SK-MEL-5 (cell line): ENCODE measurements at regions not wholly inside any gene's neighbourhood (a gene's known extent, or its start where the extent isn't known, plus 50 kb on each side); places are given as distances from the start of the nearest gene placed in this dataset.
A peak's percentile ranks its signal among the peaks of the same experiment; 100 is the strongest.

Experiments
- DNase-seq: peaks from one replicate; pipeline ENCODE4 v3.0.0-alpha.2; 2016; ENCODE audit warnings: low read depth, low spot score
- in situ Hi-C: cut with HindIII; loops from 2 replicates; pipeline ENCODE4 v1.10.0; 2016; ENCODE audit warnings: low sequenced_read_pairs, high pct_unique_total_duplicates, low pct_unique_long_range_greater_than_20kb

GRCh38 chr17:56034197-56034635 lies 119.1 kb upstream of the ANKFN1 start:
- in situ Hi-C loops: no loop called here
- DNase-seq: no peak

- no peak for DNase-seq
- in situ Hi-C loops: no loop called here
These were observed 115.1 kb upstream of the ANKFN1 start for GRCh38 chr17:56038131-56038530.

- no peak for DNase-seq
- in situ Hi-C loops: no loop called here
These were observed 107.4 kb upstream of the ANKFN1 start for GRCh38 chr17:56045872-56046271.

GRCh38 chr17:56047331-56047730 lies 105.9 kb upstream of the ANKFN1 start:
- in situ Hi-C loops: no loop called here
- DNase-seq: no peak

GRCh38 chr17:56057869-56058268 lies 95.4 kb upstream of the ANKFN1 start:
- in situ Hi-C loops: no loop called here

GRCh38 chr17:56064506-56064905 lies 88.8 kb upstream of the ANKFN1 start:
- no peak for DNase-seq
- in situ Hi-C loops: no loop called here

More at GRCh38 chr17:56057869-56058268, 95.4 kb upstream of the ANKFN1 start:
- no peak for DNase-seq

- no peak for DNase-seq
- in situ Hi-C loops: no loop called here
These were observed 78.8 kb upstream of the ANKFN1 start for GRCh38 chr17:56074361-56074890.

GRCh38 chr17:56076980-56077379 lies 76.3 kb upstream of the ANKFN1 start:
- no peak for DNase-seq
- in situ Hi-C loops: no loop called here

- no peak for DNase-seq
These were observed 69.8 kb upstream of the ANKFN1 start for GRCh38 chr17:56083475-56083874.

GRCh38 chr17:56085576-56086267 lies 67.6 kb upstream of the ANKFN1 start:
- in situ Hi-C loops: no loop called here
- no peak for DNase-seq

More at GRCh38 chr17:56083475-56083874, 69.8 kb upstream of the ANKFN1 start:
- in situ Hi-C loops: no loop called here

GRCh38 chr17:56087199-56087598 lies 66.1 kb upstream of the ANKFN1 start:
- in situ Hi-C loops: no loop called here

GRCh38 chr17:56096026-56096810 lies 57.1 kb upstream of the ANKFN1 start:
- in situ Hi-C loops: no loop called here

More at GRCh38 chr17:56087199-56087598, 66.1 kb upstream of the ANKFN1 start:
- DNase-seq: no peak

GRCh38 chr17:56098746-56099145 lies 54.5 kb upstream of the ANKFN1 start:
- DNase-seq: no peak
- in situ Hi-C loops: no loop called here

More at GRCh38 chr17:56096026-56096810, 57.1 kb upstream of the ANKFN1 start:
- no peak for DNase-seq

GRCh38 chr17:56099649-56100048 lies 53.6 kb upstream of the ANKFN1 start:
- in situ Hi-C loops: no loop called here
- DNase-seq: peak; percentile 9
